ENCODE measurements at regions not wholly inside any gene's neighbourhood (a gene's known extent, or its start where the extent isn't known, plus 50 kb on each side); places are given as distances from the start of the nearest gene placed in this dataset.

- Histone ChIP-seq H3K9ac (ENCODE audit: low read length) (no peak overlapping the region), H2AFZ (ENCODE audit: low read depth, low read length) (no peak overlapping the region), H3K4me1 (ENCODE audit: low read length) (no peaks in the 10 kb centered on the region), H3K4me2 (ENCODE audit: low read length) (no peak overlapping the region), H3K27ac (ENCODE audit: low read length) (no peak overlapping the region), H3K36me3 (replicated peaks; ENCODE audit: low read depth, low read length) (no peaks in the 10 kb centered on the region), H3K4me3 (ENCODE audit: low read length) (no peak overlapping the region), H3K27me3 (ENCODE audit: low read depth, low read length) (no peaks in the 10 kb centered on the region), H4K20me1 (ENCODE audit: insufficient read depth, low read length) (no peaks in the 10 kb centered on the region), H3K9me3 (ENCODE audit: insufficient read depth, low read length) (no peaks in the 10 kb centered on the region), H3K79me2 (ENCODE audit: low read length) (no peaks in the 10 kb centered on the region)
- TF ChIP-seq, protein P1, sequence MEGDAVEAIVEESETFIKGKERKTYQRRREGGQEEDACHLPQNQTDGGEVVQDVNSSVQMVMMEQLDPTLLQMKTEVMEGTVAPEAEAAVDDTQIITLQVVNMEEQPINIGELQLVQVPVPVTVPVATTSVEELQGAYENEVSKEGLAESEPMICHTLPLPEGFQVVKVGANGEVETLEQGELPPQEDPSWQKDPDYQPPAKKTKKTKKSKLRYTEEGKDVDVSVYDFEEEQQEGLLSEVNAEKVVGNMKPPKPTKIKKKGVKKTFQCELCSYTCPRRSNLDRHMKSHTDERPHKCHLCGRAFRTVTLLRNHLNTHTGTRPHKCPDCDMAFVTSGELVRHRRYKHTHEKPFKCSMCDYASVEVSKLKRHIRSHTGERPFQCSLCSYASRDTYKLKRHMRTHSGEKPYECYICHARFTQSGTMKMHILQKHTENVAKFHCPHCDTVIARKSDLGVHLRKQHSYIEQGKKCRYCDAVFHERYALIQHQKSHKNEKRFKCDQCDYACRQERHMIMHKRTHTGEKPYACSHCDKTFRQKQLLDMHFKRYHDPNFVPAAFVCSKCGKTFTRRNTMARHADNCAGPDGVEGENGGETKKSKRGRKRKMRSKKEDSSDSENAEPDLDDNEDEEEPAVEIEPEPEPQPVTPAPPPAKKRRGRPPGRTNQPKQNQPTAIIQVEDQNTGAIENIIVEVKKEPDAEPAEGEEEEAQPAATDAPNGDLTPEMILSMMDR (IDR thresholded peaks at IDR 0.05; ENCODE audit: low read depth, low read length) = no peak
- no peak for TF ChIP-seq EZH2phosphoT487 (IDR thresholded peaks at IDR 0.05; ENCODE audit: low read depth)
Measured at GRCh38 chr3:162558016-162558415, 1061.4 kb downstream of the OTOL1 start.

GRCh38 chr3:162568706-162569105, 1072.1 kb downstream of the OTOL1 start:
- Histone ChIP-seq H3K79me2 (ENCODE audit: low read length) (no peaks in the 10 kb centered on the region), H3K4me1 (ENCODE audit: low read length) (no peaks in the 10 kb centered on the region), H3K27me3 (ENCODE audit: low read depth, low read length) (no peaks in the 10 kb centered on the region), H3K36me3 (replicated peaks; ENCODE audit: low read depth, low read length) (no peaks in the 10 kb centered on the region), H3K9ac (ENCODE audit: low read length) (no peak overlapping the region), H3K4me2 (ENCODE audit: low read length) (no peak overlapping the region), H3K9me3 (ENCODE audit: insufficient read depth, low read length) (no peaks in the 10 kb centered on the region), H2AFZ (ENCODE audit: low read depth, low read length) (no peak overlapping the region), H3K27ac (ENCODE audit: low read length) (no peak overlapping the region), H4K20me1 (ENCODE audit: insufficient read depth, low read length) (no peaks in the 10 kb centered on the region), H3K4me3 (ENCODE audit: low read length) (no peak overlapping the region)
- TF ChIP-seq EZH2phosphoT487 (IDR thresholded peaks at IDR 0.05; ENCODE audit: low read depth) = no peak
- TF ChIP-seq, protein P1 (IDR thresholded peaks at IDR 0.05; ENCODE audit: low read depth, low read length) = no peak

GRCh38 chr3:162569314-162569713, 1072.7 kb downstream of the OTOL1 start:
- Histone ChIP-seq H3K79me2 (ENCODE audit: low read length) (no peaks in the 10 kb centered on the region), H2AFZ (ENCODE audit: low read depth, low read length) (no peak overlapping the region), H3K36me3 (replicated peaks; ENCODE audit: low read depth, low read length) (no peaks in the 10 kb centered on the region), H3K27ac (ENCODE audit: low read length) (no peak overlapping the region), H3K9ac (ENCODE audit: low read length) (no peak overlapping the region), H4K20me1 (ENCODE audit: insufficient read depth, low read length) (no peaks in the 10 kb centered on the region), H3K27me3 (ENCODE audit: low read depth, low read length) (no peaks in the 10 kb centered on the region), H3K4me3 (ENCODE audit: low read length) (no peak overlapping the region), H3K9me3 (ENCODE audit: insufficient read depth, low read length) (no peaks in the 10 kb centered on the region), H3K4me1 (ENCODE audit: low read length) (no peaks in the 10 kb centered on the region), H3K4me2 (ENCODE audit: low read length) (no peak overlapping the region)
- TF ChIP-seq EZH2phosphoT487 (IDR thresholded peaks at IDR 0.05; ENCODE audit: low read depth) = no peak
- TF ChIP-seq, protein P1 (IDR thresholded peaks at IDR 0.05; ENCODE audit: low read depth, low read length) = no peak

- Histone ChIP-seq H3K4me3 (ENCODE audit: low read length) (no peak overlapping the region), H2AFZ (ENCODE audit: low read depth, low read length) (no peak overlapping the region), H3K9me3 (ENCODE audit: insufficient read depth, low read length) (peaks cover 4% of the 10 kb centered on the region; the same call in 1 of the 2 replicates), H3K4me1 (ENCODE audit: low read length) (peaks cover 3% of the 10 kb centered on the region), H3K79me2 (ENCODE audit: low read length) (no peaks in the 10 kb centered on the region), H3K36me3 (replicated peaks; ENCODE audit: low read depth, low read length) (peaks cover 3% of the 10 kb centered on the region), H3K9ac (ENCODE audit: low read length) (no peak overlapping the region), H3K27me3 (ENCODE audit: low read depth, low read length) (no peaks in the 10 kb centered on the region), H3K27ac (ENCODE audit: low read length) (no peak overlapping the region), H3K4me2 (ENCODE audit: low read length) (no peak overlapping the region), H4K20me1 (ENCODE audit: insufficient read depth, low read length) (no peaks in the 10 kb centered on the region)
- no peak for TF ChIP-seq EZH2phosphoT487 (IDR thresholded peaks at IDR 0.05; ENCODE audit: low read depth)
- TF ChIP-seq, protein P1 (IDR thresholded peaks at IDR 0.05; ENCODE audit: low read depth, low read length) = no peak
Measured at GRCh38 chr3:162584986-162585385, 1088.4 kb downstream of the OTOL1 start.

All from OCI-LY3 (cell line).